ENCODE measurements at regions not wholly inside any gene's neighbourhood (a gene's known extent, or its start where the extent isn't known, plus 50 kb on each side); places are given as distances from the start of the nearest gene placed in this dataset.

GRCh38 chr2:220198896-220199295 is 571.5 kb downstream of the SLC4A3 start:
- H3K27ac ChIP-seq (ENCODE audit: extremely low read depth, low read depth, low read length) = no peak overlapping the region
- H3K9me3 ChIP-seq (ENCODE audit: control insufficient read depth, insufficient read depth, low read depth, low read length) = no peaks in the 10 kb centered on the region
- POLR2A ChIA-PET = no interaction called here
- H3K36me3 ChIP-seq (ENCODE audit: control insufficient read depth in 2 of 2, insufficient read depth in 1 of 2, low read length in 2 of 2) = no peaks in the 10 kb centered on the region
- no peaks in the 10 kb centered on the region for H3K4me1 ChIP-seq (ENCODE audit: control insufficient read depth, insufficient read depth, low read length)
- TF ChIP-seq ZNF404 (tag by site-specific recombination; IDR thresholded peaks at IDR 0.05) (no peak), AEBP2 (tag by site-specific recombination; IDR thresholded peaks at IDR 0.05; ENCODE audit: borderline replicate concordance) (no peak), ZNF16 (tag by site-specific recombination; IDR thresholded peaks at IDR 0.05; ENCODE audit: low read depth) (no peak), ZNF26 (tag by site-specific recombination; IDR thresholded peaks at IDR 0.05) (no peak), ZNF843 (tag by site-specific recombination; IDR thresholded peaks at IDR 0.05) (no peak), ZNF529 (tag by site-specific recombination; IDR thresholded peaks at IDR 0.05; ENCODE audit: insufficient replicate concordance) (no peak), ZSCAN30 (tag by site-specific recombination; IDR thresholded peaks at IDR 0.05) (no peak), ZNF707 (tag by site-specific recombination; IDR thresholded peaks at IDR 0.05) (no peak), ZNF621 (tag by site-specific recombination; IDR thresholded peaks at IDR 0.05) (no peak)
- CTCF ChIA-PET = interaction anchor here (1.2 kb wide), 1 partner anchor 465 kb away, joined by 3 read pairs; no protein-coding TSS in a partner anchor
- no peak overlapping the region for H3K4me3 ChIP-seq (ENCODE audit: low read depth, low read length)

- POLR2A ChIA-PET = no interaction called here
- H3K9me3 ChIP-seq (ENCODE audit: control insufficient read depth, insufficient read depth, low read depth, low read length) = no peaks in the 10 kb centered on the region
Measured at GRCh38 chr2:220202066-220202465, 574.6 kb downstream of the SLC4A3 start.

GRCh38 chr2:220209093-220209492 is 581.7 kb downstream of the SLC4A3 start:
- ChIA-PET POLR2A (interaction anchor here (0.6 kb wide), 1 partner anchor 750 kb away, joined by 4 read pairs; no protein-coding TSS in a partner anchor), CTCF (interaction anchor here (0.6 to 1.0 kb wide), 2 partner anchors 11 to 23 kb away, joined by 3 read pairs; no protein-coding TSS in a partner anchor)
- H3K9me3 ChIP-seq (ENCODE audit: control insufficient read depth, insufficient read depth, low read depth, low read length) = no peaks in the 10 kb centered on the region
- H3K27ac ChIP-seq (ENCODE audit: extremely low read depth, low read depth, low read length) = no peak overlapping the region
- no peak for TF ChIP-seq MEIS1 (CRISPR knock-in tag; IDR thresholded peaks at IDR 0.05; ENCODE audit: borderline replicate concordance)
- TF ChIP-seq ZNF513 (tag by site-specific recombination; IDR thresholded peaks at IDR 0.05) = no peak
- TF ChIP-seq ZNF561 (tag by site-specific recombination; IDR thresholded peaks at IDR 0.05; ENCODE audit: borderline replicate concordance) = no peak
- TF ChIP-seq ZNF175 (tag by site-specific recombination; IDR thresholded peaks at IDR 0.05) = no peak
- TF ChIP-seq ZNF514 (tag by site-specific recombination; IDR thresholded peaks at IDR 0.05) = no peak
- TF ChIP-seq GLI2 (tag by site-specific recombination; IDR thresholded peaks at IDR 0.05; ENCODE audit: borderline replicate concordance, low read depth) = no peak
- H3K36me3 ChIP-seq (ENCODE audit: control insufficient read depth in 2 of 2, insufficient read depth in 1 of 2, low read length in 2 of 2) = no peaks in the 10 kb centered on the region
- H3K4me1 ChIP-seq (ENCODE audit: control insufficient read depth, insufficient read depth, low read length) = no peaks in the 10 kb centered on the region
- H3K4me3 ChIP-seq (ENCODE audit: low read depth, low read length) = no peak overlapping the region

More at GRCh38 chr2:220202066-220202465, 574.6 kb downstream of the SLC4A3 start:
- Histone ChIP-seq H3K27ac (ENCODE audit: extremely low read depth, low read depth, low read length) (no peak overlapping the region), H3K4me3 (ENCODE audit: low read depth, low read length) (no peak overlapping the region), H3K4me1 (ENCODE audit: control insufficient read depth, insufficient read depth, low read length) (no peaks in the 10 kb centered on the region), H3K36me3 (ENCODE audit: control insufficient read depth in 2 of 2, insufficient read depth in 1 of 2, low read length in 2 of 2) (no peaks in the 10 kb centered on the region)
- TF ChIP-seq ZNF654 (tag by site-specific recombination; IDR thresholded peaks at IDR 0.05; ENCODE audit: low read depth) = no peak
- no peak for TF ChIP-seq RBAK (tag by site-specific recombination; IDR thresholded peaks at IDR 0.05)
- TF ChIP-seq ZSCAN30 (tag by site-specific recombination; IDR thresholded peaks at IDR 0.05) = no peak
- TF ChIP-seq ZNF626 (tag by site-specific recombination; IDR thresholded peaks at IDR 0.05) = no peak
- no peak for TF ChIP-seq ZBTB6 (tag by site-specific recombination; IDR thresholded peaks at IDR 0.05)
- TF ChIP-seq HOXD13 (CRISPR knock-in tag; IDR thresholded peaks at IDR 0.05; ENCODE audit: borderline replicate concordance) = no peak
- no peak for TF ChIP-seq GFI1B (tag by site-specific recombination; IDR thresholded peaks at IDR 0.05)
- CTCF ChIA-PET = interaction anchor here (0.6 kb wide), 1 partner anchor 15 kb away, joined by 3 read pairs; no protein-coding TSS in a partner anchor
